Caco-2 (cell line): ENCODE measurements at regions not wholly inside any gene's neighbourhood (a gene's known extent, or its start where the extent isn't known, plus 50 kb on each side); places are given as distances from the start of the nearest gene placed in this dataset.

ENCODE experiments used
- BruUV-seq: library from RNA; stranded (reverse); fragments of 400-500 nt; replicated peaks from 2 replicates; lab custom pipeline; 2021; lab: Mats Ljungman, UMichigan
- CTCF ChIA-PET: fragments of 300-600 bp; sonication (Branson Sonifier 250); formaldehyde crosslinking; loops from one replicate; lab custom pipeline; 2022; ENCODE audit warnings: antibody characterized with exemption; lab: Charles Lee
- POLR2A ChIA-PET: fragments of 300-600 bp; sonication (Branson Sonifier 250); formaldehyde crosslinking; loops from one replicate; lab custom pipeline; 2022; ENCODE audit warnings: antibody characterized with exemption; lab: Charles Lee
- DNase-seq, 2 experiments: peaks; one replicate each; pipeline versions ENCODE4 v3.0.0 to v3.0.0-alpha.2; 2020 to 2022
- H3K27me3 ChIP-seq: replicated peaks from 2 replicates; pipeline ENCODE4 v1.6.0; 2011; ENCODE audit warnings: low read length; ENCODE audit not compliant: control insufficient read depth, insufficient read depth
- H3K36me3 ChIP-seq: 2 replicates; pipeline ENCODE4 v1.5.1; 2011; ENCODE audit warnings: low read length; ENCODE audit not compliant: control insufficient read depth, insufficient read depth
- H3K4me1 ChIP-seq: fragments of 250-450 bp; sonication (Bioruptor Pico); 2 replicates; pipeline ENCODE4 v1.5.1; 2020; ENCODE audit warnings: mild to moderate bottlenecking
- H3K4me3 ChIP-seq: 2 replicates; pipeline ENCODE4 v1.5.1; 2011; ENCODE audit warnings: low read depth, mild to moderate bottlenecking, control low read depth, low read length
- H3K9me3 ChIP-seq: fragments of 250-450 bp; sonication (Bioruptor Pico); 2 replicates; pipeline ENCODE4 v1.5.1; 2020; ENCODE audit warnings: mild to moderate bottlenecking, moderate library complexity
- H3K27ac Mint-ChIP-seq: one replicate; pipeline ENCODE4 v1.8.0; 2022; ENCODE audit warnings: mixed read lengths; ENCODE audit not compliant: unreplicated experiment
- H3K27me3 Mint-ChIP-seq: one replicate; pipeline ENCODE4 v1.8.0; 2022; ENCODE audit warnings: mixed read lengths; ENCODE audit not compliant: insufficient read depth, unreplicated experiment
- H3K36me3 Mint-ChIP-seq: one replicate; pipeline ENCODE4 v1.8.0; 2022; ENCODE audit warnings: mild to moderate bottlenecking, mixed read lengths; ENCODE audit not compliant: insufficient read depth, unreplicated experiment
- H3K4me1 Mint-ChIP-seq: one replicate; pipeline ENCODE4 v1.8.0; 2022; ENCODE audit warnings: low read depth, mixed read lengths; ENCODE audit not compliant: unreplicated experiment
- H3K4me3 Mint-ChIP-seq: one replicate; pipeline ENCODE4 v1.8.0; 2022; ENCODE audit warnings: mild to moderate bottlenecking, moderate library complexity, mixed read lengths; ENCODE audit not compliant: unreplicated experiment
- H3K9me3 Mint-ChIP-seq: one replicate; pipeline ENCODE4 v1.8.0; 2022; ENCODE audit warnings: mixed read lengths; ENCODE audit not compliant: unreplicated experiment
- intact Hi-C: fragments of 100-400 bp; cut with micrococcal nuclease; formaldehyde crosslinking; loops from one replicate; pipeline ENCODE4 v1.10.0; 2022; ENCODE audit not compliant: unreplicated experiment
- TF ChIP-seq, protein P1 (sequence below), 2 experiments: fragments of 200-600 bp in 1 of 2; IDR thresholded peaks; 1 replicate in 1 of 2; 2 replicates in 1 of 2; pipeline versions ENCODE4 v1.5.1 to v1.8.0; 2011 to 2022; ENCODE audit warnings: antibody characterized with exemption in 1 of 2, control low read depth in 1 of 2, inconsistent platforms in 1 of 2, low read depth in 1 of 2, low read length in 1 of 2, mild to moderate bottlenecking in 1 of 2, moderate library complexity in 1 of 2; ENCODE audit not compliant: insufficient read depth in 1 of 2, severe bottlenecking in 1 of 2, unreplicated experiment in 1 of 2

- Histone ChIP-seq H3K9me3 (no peaks in the 10 kb centered on the region), H3K36me3 (no peaks in the 10 kb centered on the region), H3K27me3 (no peaks in the 10 kb centered on the region), H3K4me1 (peaks cover 17% of the 10 kb centered on the region), H3K4me3 (no peak overlapping the region)
- Mint-ChIP-seq H3K27me3 (no peaks in the 10 kb centered on the region), H3K9me3 (no peaks in the 10 kb centered on the region), H3K4me1 (peaks cover 14% of the 10 kb centered on the region), H3K36me3 (no peaks in the 10 kb centered on the region), H3K4me3 (no peak overlapping the region), H3K27ac (no peak overlapping the region)
- POLR2A ChIA-PET = no interaction called here
- CTCF ChIA-PET = no interaction called here
- intact Hi-C loops = no loop called here
- BruUV-seq = no TSS peak
- no peak for DNase-seq
- TF ChIP-seq, protein P1, sequence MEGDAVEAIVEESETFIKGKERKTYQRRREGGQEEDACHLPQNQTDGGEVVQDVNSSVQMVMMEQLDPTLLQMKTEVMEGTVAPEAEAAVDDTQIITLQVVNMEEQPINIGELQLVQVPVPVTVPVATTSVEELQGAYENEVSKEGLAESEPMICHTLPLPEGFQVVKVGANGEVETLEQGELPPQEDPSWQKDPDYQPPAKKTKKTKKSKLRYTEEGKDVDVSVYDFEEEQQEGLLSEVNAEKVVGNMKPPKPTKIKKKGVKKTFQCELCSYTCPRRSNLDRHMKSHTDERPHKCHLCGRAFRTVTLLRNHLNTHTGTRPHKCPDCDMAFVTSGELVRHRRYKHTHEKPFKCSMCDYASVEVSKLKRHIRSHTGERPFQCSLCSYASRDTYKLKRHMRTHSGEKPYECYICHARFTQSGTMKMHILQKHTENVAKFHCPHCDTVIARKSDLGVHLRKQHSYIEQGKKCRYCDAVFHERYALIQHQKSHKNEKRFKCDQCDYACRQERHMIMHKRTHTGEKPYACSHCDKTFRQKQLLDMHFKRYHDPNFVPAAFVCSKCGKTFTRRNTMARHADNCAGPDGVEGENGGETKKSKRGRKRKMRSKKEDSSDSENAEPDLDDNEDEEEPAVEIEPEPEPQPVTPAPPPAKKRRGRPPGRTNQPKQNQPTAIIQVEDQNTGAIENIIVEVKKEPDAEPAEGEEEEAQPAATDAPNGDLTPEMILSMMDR (IDR thresholded peaks at IDR 0.05; ENCODE audit: insufficient read depth in 1 of 2, low read depth in 1 of 2, low read length in 1 of 2, severe bottlenecking in 1 of 2, unreplicated experiment in 1 of 2) = peak in 1 of 2 experiments; percentile 5
Observed at GRCh38 chr13:77425705-77426104, 98.8 kb upstream of the MYCBP2 start.

- H3K4me1 Mint-ChIP-seq = peaks cover 14% of the 10 kb centered on the region
- Histone ChIP-seq H3K27me3 (no peaks in the 10 kb centered on the region), H3K36me3 (no peaks in the 10 kb centered on the region), H3K9me3 (no peaks in the 10 kb centered on the region), H3K4me1 (peaks cover 17% of the 10 kb centered on the region), H3K4me3 (no peak overlapping the region)
- no peaks in the 10 kb centered on the region for H3K9me3 Mint-ChIP-seq
- CTCF ChIA-PET = no interaction called here
- H3K27me3 Mint-ChIP-seq = no peaks in the 10 kb centered on the region
- DNase-seq = no peak
- no peaks in the 10 kb centered on the region for H3K36me3 Mint-ChIP-seq
- no peak overlapping the region for H3K4me3 Mint-ChIP-seq
- no peak overlapping the region for H3K27ac Mint-ChIP-seq
- no TSS peak for BruUV-seq
- POLR2A ChIA-PET = no interaction called here
- TF ChIP-seq, protein P1 (IDR thresholded peaks at IDR 0.05; ENCODE audit: insufficient read depth in 1 of 2, low read depth in 1 of 2, low read length in 1 of 2, severe bottlenecking in 1 of 2, unreplicated experiment in 1 of 2) = no peak
- intact Hi-C loops = no loop called here
Observed at GRCh38 chr13:77423296-77423695, 96.4 kb upstream of the MYCBP2 start.

DNA sequence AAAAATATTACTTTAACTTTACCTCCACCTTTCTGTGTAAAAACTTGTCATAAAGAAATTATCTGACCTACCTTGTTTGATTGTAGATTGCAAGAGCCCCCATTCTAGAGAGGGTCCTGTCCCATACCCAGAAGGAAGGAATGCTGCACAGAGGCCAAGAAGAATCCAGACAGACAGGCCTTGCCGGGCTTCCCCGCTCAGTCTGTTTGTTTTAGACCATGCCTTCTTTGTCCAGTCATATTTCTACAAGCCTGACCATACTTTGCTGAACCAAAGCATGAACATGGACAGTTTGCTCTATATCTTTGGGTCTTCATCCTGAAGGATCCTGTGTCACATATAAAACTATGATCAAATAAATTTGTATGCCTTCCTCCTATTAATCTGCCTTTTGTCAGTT lies 95.8 kb upstream of the MYCBP2 start:
- Mint-ChIP-seq H3K4me1 (peaks cover 14% of the 10 kb centered on the region), H3K36me3 (no peaks in the 10 kb centered on the region), H3K27me3 (no peaks in the 10 kb centered on the region), H3K27ac (no peak overlapping the region), H3K9me3 (no peaks in the 10 kb centered on the region), H3K4me3 (no peak overlapping the region)
- peak; percentile 37 to 38 for DNase-seq
- ChIA-PET CTCF (no interaction called here), POLR2A (no interaction called here)
- TF ChIP-seq, protein P1 (IDR thresholded peaks at IDR 0.05; ENCODE audit: insufficient read depth in 1 of 2, low read depth in 1 of 2, low read length in 1 of 2, severe bottlenecking in 1 of 2, unreplicated experiment in 1 of 2) = no peak
- BruUV-seq = no TSS peak
- Histone ChIP-seq H3K4me3 (no peak overlapping the region), H3K36me3 (no peaks in the 10 kb centered on the region), H3K27me3 (no peaks in the 10 kb centered on the region), H3K4me1 (peaks cover 17% of the 10 kb centered on the region), H3K9me3 (no peaks in the 10 kb centered on the region)
- intact Hi-C loops = no loop called here
